ENCODE measurements at regions not wholly inside any gene's neighbourhood (a gene's known extent, or its start where the extent isn't known, plus 50 kb on each side); places are given as distances from the start of the nearest gene placed in this dataset.

GRCh38 chr7:136146925-136147324, 169.8 kb upstream of the MTPN start:
- TF ChIP-seq CTCF (conservative IDR thresholded peaks at IDR 0.05; ENCODE audit: low read depth, low read length): no peak
- H3K4me3 ChIP-seq (ENCODE audit: low read depth, low read length): no peak overlapping the region
- DNase-seq (ENCODE audit: low read depth): no peak

GRCh38 chr7:136144182-136144581, 167.0 kb upstream of the MTPN start:
- DNase-seq (ENCODE audit: low read depth): no peak
- TF ChIP-seq CTCF (conservative IDR thresholded peaks at IDR 0.05; ENCODE audit: low read depth, low read length): no peak

DNA sequence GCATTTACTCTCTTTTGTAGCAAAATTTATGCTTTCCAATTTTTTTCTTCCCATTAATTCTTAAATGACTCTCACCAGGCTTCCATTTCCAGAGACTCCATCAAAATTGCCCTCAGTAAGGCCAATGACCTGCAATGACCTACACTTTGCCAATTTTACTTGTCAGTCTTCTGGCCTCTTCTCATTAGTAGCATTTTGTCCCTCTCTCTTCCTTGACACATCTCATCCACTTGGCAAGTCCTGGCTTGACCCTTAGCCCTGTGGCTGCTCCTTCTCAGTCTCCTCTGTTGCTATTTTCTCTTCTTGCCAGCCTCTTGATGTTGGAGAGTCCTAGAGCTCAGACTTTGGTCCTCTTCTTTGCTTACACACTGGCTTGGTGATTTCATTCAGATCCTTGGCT, 166.1 kb upstream of the MTPN start:
- no peak overlapping the region for H3K4me3 ChIP-seq (ENCODE audit: low read depth, low read length)
- no peak for TF ChIP-seq CTCF (conservative IDR thresholded peaks at IDR 0.05; ENCODE audit: low read depth, low read length)

More at GRCh38 chr7:136144182-136144581, 167.0 kb upstream of the MTPN start:
- no peak overlapping the region for H3K4me3 ChIP-seq (ENCODE audit: low read depth, low read length)

DNA sequence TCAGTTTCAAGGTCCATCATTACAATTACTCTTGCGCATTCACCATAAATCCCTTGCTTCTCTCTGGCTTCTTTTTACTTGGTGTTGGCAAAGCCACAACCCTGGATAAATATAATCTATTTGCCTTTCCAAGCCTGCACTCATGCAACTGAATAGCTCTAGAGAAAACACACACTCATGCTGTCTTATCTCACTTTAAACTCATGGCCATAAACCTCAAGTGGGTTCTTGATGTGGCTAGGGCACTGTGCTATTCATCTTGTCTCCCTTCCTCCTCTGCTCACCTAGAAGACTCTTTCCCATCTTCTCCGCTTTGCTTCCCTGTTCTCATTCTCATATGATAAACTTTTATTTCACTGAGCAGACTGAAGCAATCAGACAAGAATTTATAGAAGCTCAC, 165.4 kb upstream of the MTPN start:
- no peak for DNase-seq (ENCODE audit: low read depth)
- no peak for TF ChIP-seq CTCF (conservative IDR thresholded peaks at IDR 0.05; ENCODE audit: low read depth, low read length)
- H3K4me3 ChIP-seq (ENCODE audit: low read depth, low read length): no peak overlapping the region

More for the DNA sequence above, 166.1 kb upstream of the MTPN start:
- DNase-seq (ENCODE audit: low read depth): no peak

DNA sequence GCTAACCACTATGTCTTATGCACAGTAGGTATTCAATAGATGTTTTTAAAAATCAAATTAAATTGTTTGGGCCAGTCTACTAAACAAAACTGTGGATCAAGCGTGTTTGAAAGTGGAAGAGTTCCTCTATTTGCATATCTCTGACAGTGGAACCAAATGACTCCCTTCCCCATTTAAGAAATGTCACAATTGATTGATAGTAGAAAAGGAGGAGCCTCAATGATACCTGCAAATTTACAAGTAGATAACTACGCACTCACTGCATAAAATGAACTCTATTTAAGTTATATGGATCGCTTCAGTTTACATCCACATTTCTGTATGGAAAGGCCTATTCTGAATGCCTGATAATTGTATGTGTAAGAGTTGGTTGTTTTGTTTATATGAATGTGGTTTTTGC, 163.3 kb upstream of the MTPN start:
- H3K4me3 ChIP-seq (ENCODE audit: low read depth, low read length): no peak overlapping the region
- DNase-seq (ENCODE audit: low read depth): no peak
- no peak for TF ChIP-seq CTCF (conservative IDR thresholded peaks at IDR 0.05; ENCODE audit: low read depth, low read length)

DNA sequence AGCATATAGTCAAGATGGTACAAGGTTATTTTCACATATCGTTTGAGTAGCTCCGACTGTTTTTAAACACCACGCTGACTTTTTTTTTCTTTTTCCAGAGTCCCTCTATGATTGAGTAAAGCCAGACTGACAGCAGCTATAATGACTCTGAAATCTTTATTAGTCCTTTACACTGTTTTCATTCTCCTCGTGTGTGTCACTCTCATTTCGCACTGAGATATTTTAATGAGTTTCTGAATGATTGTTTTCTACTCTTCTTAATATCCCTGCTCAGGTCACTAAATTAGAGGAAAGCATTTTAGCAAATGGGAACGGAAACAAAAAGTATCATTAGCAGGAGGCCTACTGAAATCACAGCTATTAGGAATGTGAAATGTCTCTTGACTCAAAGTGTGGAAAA, 162.3 kb upstream of the MTPN start:
- TF ChIP-seq CTCF (conservative IDR thresholded peaks at IDR 0.05; ENCODE audit: low read depth, low read length): no peak
- no peak overlapping the region for H3K4me3 ChIP-seq (ENCODE audit: low read depth, low read length)
- no peak for DNase-seq (ENCODE audit: low read depth)

DNA sequence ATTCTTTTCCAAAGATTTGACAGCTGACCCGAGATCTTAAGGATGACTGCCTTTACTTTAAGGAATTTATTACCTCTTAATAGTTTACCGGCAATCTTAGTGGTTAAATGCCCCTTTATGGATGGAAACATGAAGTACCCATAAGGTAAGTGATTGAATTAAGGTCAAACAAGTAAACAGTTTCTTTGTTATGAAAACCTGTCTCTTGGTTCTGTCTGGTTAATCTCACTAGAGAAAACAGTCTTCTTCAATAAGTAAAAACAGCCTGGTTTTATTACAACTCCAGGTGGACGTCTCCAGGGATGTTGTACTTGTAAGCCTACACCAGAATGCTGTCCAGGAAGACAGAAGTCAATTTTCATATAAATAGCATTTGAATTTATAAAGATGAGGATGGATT, 161.8 kb upstream of the MTPN start:
- TF ChIP-seq CTCF (conservative IDR thresholded peaks at IDR 0.05; ENCODE audit: low read depth, low read length): no peak
- no peak for DNase-seq (ENCODE audit: low read depth)

More for the DNA sequence above, 161.8 kb upstream of the MTPN start:
- no peak overlapping the region for H3K4me3 ChIP-seq (ENCODE audit: low read depth, low read length)
